Thymus (tissue), 11 donors: ENCODE measurements at regions not wholly inside any gene's neighbourhood (a gene's known extent, or its start where the extent isn't known, plus 50 kb on each side); places are given as distances from the start of the nearest gene placed in this dataset.
A peak's percentile ranks its signal among the peaks of the same experiment; 100 is the strongest.

ENCODE experiments used
- DNase-seq, 9 donors: peaks; one replicate each; pipeline ENCODE4 v3.0.0-alpha.2; 2013; ENCODE audit warnings: low spot score in 9 of 9, low read depth in 6 of 9, missing footprints in 1 of 9
- H3K27ac ChIP-seq, 2 donors: one replicate each; pipeline ENCODE4 v1.5.1; 2013; ENCODE audit warnings: control low read depth in 1 of 2, low read depth in 1 of 2, low read length in 1 of 2, mild to moderate bottlenecking in 1 of 2, moderate library complexity in 1 of 2
- H3K27me3 ChIP-seq, 2 donors: one replicate each; pipeline ENCODE4 v1.5.1; 2013; ENCODE audit warnings: low read length in 1 of 2; ENCODE audit not compliant: control insufficient read depth in 2 of 2, insufficient read depth in 1 of 2
- H3K36me3 ChIP-seq, 2 donors: one replicate each; pipeline ENCODE4 v1.5.1; 2013; ENCODE audit warnings: low read length in 1 of 2, mild to moderate bottlenecking in 1 of 2, moderate library complexity in 1 of 2; ENCODE audit not compliant: control insufficient read depth in 2 of 2, insufficient read depth in 2 of 2
- H3K4me1 ChIP-seq, 2 donors: one replicate each; pipeline ENCODE4 v1.5.1; 2013; ENCODE audit warnings: low read length in 2 of 2; ENCODE audit not compliant: control insufficient read depth in 2 of 2, insufficient read depth in 2 of 2
- H3K4me3 ChIP-seq, 2 donors: one replicate each; pipeline ENCODE4 v1.5.1; 2013; ENCODE audit warnings: low read length in 2 of 2, control low read depth in 1 of 2, mild to moderate bottlenecking in 1 of 2
- H3K9me3 ChIP-seq, 2 donors: one replicate each; pipeline ENCODE4 v1.5.1; 2013; ENCODE audit warnings: low read length in 1 of 2, mild to moderate bottlenecking in 1 of 2; ENCODE audit not compliant: control insufficient read depth in 2 of 2, insufficient read depth in 1 of 2
- WGBS: extraction: QIAGEN DNeasy Blood & Tissue Kit; methylation state at CpG from one replicate; pipeline ENCODE4 v1.1.7; 2013; 5-methylcytosine and 5-hydroxymethylcytosine counted together
- donor health status: healthy.

DNA sequence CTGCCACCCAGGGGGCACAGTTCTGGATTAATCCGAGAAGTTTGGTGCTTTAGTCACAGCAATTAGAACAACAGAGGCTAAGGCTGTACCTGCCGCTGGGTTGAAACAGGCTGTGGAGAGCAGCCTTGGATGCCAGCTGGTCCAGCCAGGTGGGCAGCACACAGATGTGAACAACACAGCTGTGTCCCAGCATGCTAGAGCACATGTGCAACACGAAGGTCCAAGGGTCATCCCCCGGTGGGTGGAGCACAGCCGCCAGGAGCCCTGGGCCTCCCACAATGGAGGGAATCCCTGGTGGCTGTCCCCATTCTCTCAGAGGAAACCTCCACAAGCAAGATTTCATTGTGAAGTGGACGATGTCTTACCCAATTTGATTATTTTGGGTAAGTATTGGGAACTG, 99.2 kb upstream of the SYNDIG1 start:
- Histone ChIP-seq H3K27ac (no peak overlapping the region), H3K9me3 (no peaks in the 10 kb centered on the region), H3K27me3 (no peaks in the 10 kb centered on the region), H3K36me3 (no peaks in the 10 kb centered on the region), H3K4me3 (no peak overlapping the region), H3K4me1 (no peaks in the 10 kb centered on the region)
- no peak for DNase-seq
- WGBS = 97% methylated on average over 6 of the region's 6 CpGs

DNA sequence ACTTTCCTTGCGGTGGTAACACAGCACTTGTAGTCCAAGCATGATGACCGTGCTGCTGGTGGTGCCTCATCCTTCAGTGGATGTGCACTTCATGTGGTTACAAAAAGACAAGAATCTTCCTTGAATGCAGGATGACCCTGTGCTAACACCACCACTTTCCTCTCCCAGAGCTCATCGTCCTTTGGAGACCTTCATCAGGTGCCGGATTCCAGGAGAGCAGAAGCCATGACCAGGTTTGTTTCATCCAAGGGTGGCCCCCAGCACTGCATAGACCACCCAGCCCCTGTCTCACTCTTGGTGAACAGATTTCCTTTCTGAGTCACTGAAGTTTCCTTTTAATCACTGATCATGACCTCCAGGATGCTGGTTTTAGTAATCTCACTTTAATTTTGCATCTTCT, 101.2 kb upstream of the SYNDIG1 start:
- Histone ChIP-seq H3K9me3 (no peaks in the 10 kb centered on the region), H3K27me3 (no peaks in the 10 kb centered on the region), H3K4me1 (peaks cover 0 to 2% of the 10 kb centered on the region in 2 donors), H3K4me3 (no peak overlapping the region), H3K27ac (no peak overlapping the region), H3K36me3 (no peaks in the 10 kb centered on the region)
- WGBS = 97% methylated on average over 4 of the region's 4 CpGs
- no peak for DNase-seq

DNA sequence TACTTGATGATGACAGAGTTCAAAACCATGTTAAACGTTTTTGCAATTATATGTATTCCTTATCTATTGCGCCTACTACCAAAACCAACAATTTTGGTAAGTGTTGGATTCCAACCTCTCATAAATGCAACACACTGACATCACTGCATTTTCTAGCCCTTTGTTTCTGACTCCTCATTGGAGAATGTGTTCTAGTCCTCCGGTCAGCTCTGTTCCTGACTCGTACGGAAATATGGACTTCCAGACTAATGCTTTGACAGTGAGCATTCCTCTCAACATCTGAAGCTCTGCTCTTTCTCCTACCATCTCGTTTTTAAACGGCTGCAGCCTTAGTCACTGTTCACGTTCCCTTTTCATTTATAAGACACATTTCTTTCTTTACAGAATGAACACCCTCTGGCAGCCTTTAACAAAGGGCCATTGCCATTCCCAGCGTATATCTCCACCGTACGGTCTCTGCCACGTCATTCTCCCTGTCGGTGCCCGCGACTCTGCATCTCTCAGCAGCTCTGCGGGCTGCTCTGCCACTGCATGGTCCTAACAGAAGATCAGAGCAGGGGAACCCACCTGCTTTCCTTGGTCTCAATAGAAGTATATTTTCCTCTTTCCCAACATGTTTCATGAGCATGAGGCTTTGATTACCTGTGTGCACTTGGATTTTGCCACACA, 103.0 kb upstream of the SYNDIG1 start:
- WGBS = 97% methylated on average over 16 of the region's 16 CpGs
- peaks cover 0 to 2% of the 10 kb centered on the region in 2 donors for H3K4me1 ChIP-seq

DNA sequence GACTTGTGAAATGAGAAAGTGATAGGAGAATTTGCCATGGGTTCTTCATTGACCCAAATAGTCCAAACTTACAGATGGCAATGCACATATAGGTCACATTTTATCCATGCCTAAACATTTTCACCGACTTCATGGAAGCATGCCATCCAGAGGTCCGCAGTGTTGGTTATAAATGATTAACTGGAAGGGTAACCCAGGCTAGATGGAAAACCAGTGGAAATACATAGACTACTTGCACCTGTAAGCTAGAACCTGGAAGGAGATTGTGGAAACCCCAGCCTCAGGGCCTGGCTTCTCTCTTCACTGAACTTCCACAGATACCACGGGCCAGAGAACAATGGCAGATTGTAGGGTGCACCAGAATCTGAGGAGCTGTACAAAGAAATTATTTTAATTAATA, 103.8 kb upstream of the SYNDIG1 start:
- H3K27me3 ChIP-seq = no peaks in the 10 kb centered on the region
- 97% methylated on average over 3 of the region's 3 CpGs for whole genome bisulfite sequencing
- no peak overlapping the region for H3K27ac ChIP-seq
- H3K4me3 ChIP-seq = no peak overlapping the region
- H3K9me3 ChIP-seq = peaks cover 4 to 13% of the 10 kb centered on the region in 2 donors
- H3K4me1 ChIP-seq = peaks cover 0 to 2% of the 10 kb centered on the region in 2 donors
- H3K36me3 ChIP-seq = no peaks in the 10 kb centered on the region
- DNase-seq = no peak

More for the DNA sequence above, 103.0 kb upstream of the SYNDIG1 start:
- Histone ChIP-seq H3K27me3 (no peaks in the 10 kb centered on the region), H3K4me3 (no peak overlapping the region), H3K36me3 (no peaks in the 10 kb centered on the region), H3K9me3 (peaks cover 4 to 13% of the 10 kb centered on the region in 2 donors), H3K27ac (no peak overlapping the region)
- no peak for DNase-seq

DNA sequence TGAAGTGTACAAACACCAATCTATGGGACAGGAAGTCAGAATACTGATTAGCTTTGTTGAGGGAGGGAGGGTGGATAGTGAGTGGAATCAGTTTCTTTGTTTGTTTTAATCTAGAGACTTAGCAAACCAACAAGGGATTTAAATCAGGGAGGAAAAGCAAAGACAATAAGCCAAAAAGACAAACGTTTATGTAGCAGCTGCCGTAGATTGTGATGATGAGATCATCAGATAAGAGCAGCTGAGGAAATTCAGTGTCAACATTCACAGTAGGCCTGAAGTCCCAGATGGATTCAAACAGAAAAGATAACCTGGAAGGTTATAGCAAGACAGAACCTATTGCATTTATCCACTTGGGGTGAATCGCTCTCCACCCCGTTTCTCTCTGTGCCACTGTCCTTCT, 104.9 kb upstream of the SYNDIG1 start:
- no peak overlapping the region for H3K4me3 ChIP-seq
- no peak overlapping the region for H3K27ac ChIP-seq
- H3K9me3 ChIP-seq = peaks cover 4 to 13% of the 10 kb centered on the region in 2 donors
- no peak for DNase-seq
- no peaks in the 10 kb centered on the region for H3K27me3 ChIP-seq
- no peaks in the 10 kb centered on the region for H3K36me3 ChIP-seq
- peaks cover 0 to 2% of the 10 kb centered on the region in 2 donors for H3K4me1 ChIP-seq
- 50% methylated on average over 4 of the region's 4 CpGs for WGBS

DNA sequence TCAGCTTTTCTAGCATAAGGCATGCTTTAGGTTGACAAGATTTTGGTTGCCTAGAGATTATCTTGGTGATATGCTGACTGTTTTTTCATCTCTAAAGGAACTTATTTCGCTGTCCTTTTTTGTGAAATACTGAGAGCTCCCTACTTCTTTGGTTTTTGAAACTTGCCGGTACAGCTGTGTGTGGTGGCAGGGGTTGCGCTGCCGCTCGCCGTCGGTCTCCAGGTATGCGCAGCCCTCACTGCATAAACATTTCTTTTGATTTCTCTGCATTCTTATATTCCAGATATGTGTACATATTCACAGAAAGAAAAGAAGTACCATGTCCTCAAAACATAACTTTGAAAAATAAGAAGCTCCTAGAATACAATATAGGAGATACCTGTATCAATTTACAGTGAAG, 106.4 kb upstream of the SYNDIG1 start:
- Histone ChIP-seq H3K27ac (no peak overlapping the region), H3K9me3 (peaks cover 4 to 13% of the 10 kb centered on the region in 2 donors), H3K36me3 (no peaks in the 10 kb centered on the region), H3K4me1 (peaks cover 0 to 2% of the 10 kb centered on the region in 2 donors), H3K4me3 (no peak overlapping the region), H3K27me3 (no peaks in the 10 kb centered on the region)
- 79% methylated on average over 8 of the region's 8 CpGs for WGBS
- peak in 1 of 9 donors; percentile 18 for DNase-seq

DNA sequence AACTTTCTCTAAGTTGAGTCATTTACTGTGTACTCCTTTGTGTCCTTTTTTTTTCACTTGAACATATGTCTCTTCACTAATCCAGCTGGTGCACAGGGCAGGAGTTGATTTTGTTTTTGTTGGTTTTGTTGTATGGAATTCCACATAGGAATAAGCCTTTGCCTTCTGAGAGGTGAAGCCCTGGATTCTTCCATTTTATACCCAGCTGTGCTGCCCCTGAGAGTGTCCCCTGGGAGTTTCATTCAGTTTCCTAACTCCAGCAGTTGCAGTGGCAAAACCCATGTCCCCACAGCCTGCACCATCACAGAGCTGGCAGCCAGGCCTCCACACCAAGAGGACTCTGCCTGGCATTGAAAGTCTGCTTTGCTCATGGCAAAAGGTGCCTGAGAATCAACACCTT, 107.3 kb upstream of the SYNDIG1 start:
- no peak for DNase-seq
- peaks cover 0 to 2% of the 10 kb centered on the region in 2 donors for H3K4me1 ChIP-seq
- H3K27ac ChIP-seq = no peak overlapping the region
- no peaks in the 10 kb centered on the region for H3K36me3 ChIP-seq
- peaks cover 4 to 13% of the 10 kb centered on the region in 2 donors for H3K9me3 ChIP-seq
- no peak overlapping the region for H3K4me3 ChIP-seq
- no peaks in the 10 kb centered on the region for H3K27me3 ChIP-seq

DNA sequence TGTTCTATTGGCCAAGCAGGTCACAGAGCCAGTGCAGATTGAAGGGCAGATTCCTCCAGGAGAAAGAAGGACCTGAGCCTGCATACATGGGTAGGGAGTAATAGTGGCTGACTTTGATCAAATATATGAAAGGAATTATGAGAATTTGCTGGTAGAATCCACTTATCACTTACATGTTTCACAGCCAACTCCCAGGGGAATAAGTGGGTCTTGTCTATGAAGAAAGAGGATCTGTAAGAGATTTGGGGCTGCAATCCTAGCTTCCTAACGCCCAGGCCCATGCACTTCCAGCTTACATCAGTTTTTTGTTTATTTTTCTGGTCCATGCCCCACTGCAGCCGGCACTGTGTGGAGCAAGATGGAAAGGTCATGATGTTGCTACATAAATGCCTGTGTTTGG, 107.9 kb upstream of the SYNDIG1 start:
- WGBS = 91% methylated on average over 2 of the region's 2 CpGs
- Histone ChIP-seq H3K9me3 (peaks cover 4 to 13% of the 10 kb centered on the region in 2 donors), H3K27ac (no peak overlapping the region), H3K36me3 (no peaks in the 10 kb centered on the region), H3K27me3 (no peaks in the 10 kb centered on the region), H3K4me1 (peaks cover 0 to 2% of the 10 kb centered on the region in 2 donors), H3K4me3 (no peak overlapping the region)
- no peak for DNase-seq

DNA sequence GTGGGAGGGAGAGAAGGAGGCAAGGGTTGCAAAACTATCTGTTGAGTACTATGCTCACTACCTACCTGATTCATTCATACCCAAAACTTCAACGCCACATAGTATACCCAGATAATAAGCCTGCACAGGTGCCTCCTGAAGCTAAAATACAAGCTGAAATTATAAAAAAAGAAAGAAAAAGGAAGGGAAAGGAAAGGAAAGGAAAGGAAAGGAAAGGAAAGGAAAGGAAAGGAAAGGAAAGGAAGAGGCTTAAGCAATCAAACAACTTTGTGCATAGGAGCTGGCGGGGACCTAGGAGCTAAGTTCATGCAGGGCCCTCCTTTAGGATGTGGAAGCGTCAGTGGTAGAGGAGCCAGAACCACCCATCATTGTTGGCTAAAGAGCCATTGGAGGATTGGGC, 108.9 kb upstream of the SYNDIG1 start:
- H3K9me3 ChIP-seq = peaks cover 4 to 13% of the 10 kb centered on the region in 2 donors
- H3K4me3 ChIP-seq = no peak overlapping the region
- DNase-seq = no peak
- H3K27me3 ChIP-seq = no peaks in the 10 kb centered on the region
- no peaks in the 10 kb centered on the region for H3K36me3 ChIP-seq
- no peak overlapping the region for H3K27ac ChIP-seq
- WGBS = 98% methylated on average over 3 of the region's 3 CpGs
- H3K4me1 ChIP-seq = peaks cover 0 to 2% of the 10 kb centered on the region in 2 donors
